Hepatocyte (in vitro differentiated cells): ENCODE measurements at regions not wholly inside any gene's neighbourhood (a gene's known extent, or its start where the extent isn't known, plus 50 kb on each side); places are given as distances from the start of the nearest gene placed in this dataset.

Source experiments
- DNase-seq: peaks from one replicate; pipeline ENCODE4 v3.0.0-alpha.2; 2016; ENCODE audit warnings: low spot score
- H2AFZ ChIP-seq: fragments of 200-600 bp; sonication (generic); 2 replicates; pipeline ENCODE4 v1.6.0; 2016; ENCODE audit warnings: antibody characterized with exemption, mild to moderate bottlenecking
- H3K27ac ChIP-seq: fragments of 200-600 bp; sonication (generic); 2 replicates; pipeline ENCODE4 v1.5.1; 2016; ENCODE audit warnings: mild to moderate bottlenecking
- H3K27me3 ChIP-seq: fragments of 200-600 bp; sonication (generic); 2 replicates; pipeline ENCODE4 v1.6.1; 2016
- H3K36me3 ChIP-seq: fragments of 200-600 bp; sonication (generic); replicated peaks from 2 replicates; pipeline ENCODE4 v1.5.1; 2016; ENCODE audit warnings: low read depth; ENCODE audit not compliant: insufficient read depth
- H3K4me1 ChIP-seq: fragments of 200-600 bp; sonication (generic); 2 replicates; pipeline ENCODE4 v1.5.1; 2016; ENCODE audit warnings: mild to moderate bottlenecking, moderate library complexity; ENCODE audit not compliant: insufficient read depth
- H3K4me2 ChIP-seq: fragments of 200-600 bp; sonication (generic); 2 replicates; pipeline ENCODE4 v1.6.0; 2016
- H3K4me3 ChIP-seq: fragments of 200-600 bp; sonication (generic); 2 replicates; pipeline ENCODE4 v1.5.1; 2016; ENCODE audit warnings: mild to moderate bottlenecking
- H3K79me2 ChIP-seq: fragments of 200-600 bp; sonication (generic); 2 replicates; pipeline ENCODE4 v1.6.0; 2017; ENCODE audit warnings: mild to moderate bottlenecking
- H3K9me2 ChIP-seq: fragments of 200-600 bp; sonication (generic); replicated peaks from 2 replicates; pipeline ENCODE4 v1.6.0; 2017; ENCODE audit warnings: mild to moderate bottlenecking; ENCODE audit not compliant: insufficient read depth
- H3K9me3 ChIP-seq: fragments of 200-600 bp; sonication (generic); 2 replicates; pipeline ENCODE4 v1.5.1; 2016; ENCODE audit warnings: low read depth, mild to moderate bottlenecking
- H4K20me1 ChIP-seq: fragments of 200-600 bp; sonication (generic); 2 replicates; pipeline ENCODE4 v1.6.0; 2016; ENCODE audit warnings: mild to moderate bottlenecking; ENCODE audit not compliant: insufficient read depth, poor library complexity, severe bottlenecking
- CTCF ChIP-seq: fragments of 200-600 bp; sonication (generic); IDR thresholded peaks from 2 replicates; pipeline ENCODE4 v1.5.1; 2016; ENCODE audit warnings: antibody characterized with exemption, mild to moderate bottlenecking; ENCODE audit not compliant: poor library complexity
- EZH2 ChIP-seq: fragments of 200-600 bp; sonication (generic); IDR thresholded peaks from 2 replicates; pipeline ENCODE4 v1.6.1; 2016; ENCODE audit warnings: antibody characterized with exemption, mild to moderate bottlenecking, borderline replicate concordance
- EZH2phosphoT487 ChIP-seq: fragments of 200-600 bp; sonication (generic); IDR thresholded peaks from one replicate; pipeline ENCODE4 v1.6.1; 2018; ENCODE audit warnings: antibody characterized with exemption, mild to moderate bottlenecking, low read depth, moderate library complexity; ENCODE audit not compliant: unreplicated experiment, severe bottlenecking
- WGBS: methylation state at CpG from one replicate; pipeline ENCODE4 v1.1.6; 2016; ENCODE audit warnings: low lambda C conversion rate; ENCODE audit errors: missing lambda C conversion rate; 5-methylcytosine and 5-hydroxymethylcytosine counted together

- Histone ChIP-seq H3K36me3 (no peaks in the 10 kb centered on the region), H3K27me3 (no peaks in the 10 kb centered on the region), H3K9me2 (no peaks in the 10 kb centered on the region), H3K79me2 (no peaks in the 10 kb centered on the region), H3K4me2 (no peak overlapping the region), H3K9me3 (no peaks in the 10 kb centered on the region), H2AFZ (no peak overlapping the region), H3K4me1 (peaks cover 17% of the 10 kb centered on the region), H3K4me3 (no peak overlapping the region), H3K27ac (no peak overlapping the region), H4K20me1 (no peaks in the 10 kb centered on the region)
- no peak for TF ChIP-seq EZH2phosphoT487
- no peak for TF ChIP-seq EZH2
- TF ChIP-seq CTCF, result no peak
- 92% methylated on average over 1 of the region's 1 CpG for WGBS
- DNase-seq, result no peak
Measured at GRCh38 chr1:108056436-108056990, 91.5 kb upstream of the VAV3 start.

DNA sequence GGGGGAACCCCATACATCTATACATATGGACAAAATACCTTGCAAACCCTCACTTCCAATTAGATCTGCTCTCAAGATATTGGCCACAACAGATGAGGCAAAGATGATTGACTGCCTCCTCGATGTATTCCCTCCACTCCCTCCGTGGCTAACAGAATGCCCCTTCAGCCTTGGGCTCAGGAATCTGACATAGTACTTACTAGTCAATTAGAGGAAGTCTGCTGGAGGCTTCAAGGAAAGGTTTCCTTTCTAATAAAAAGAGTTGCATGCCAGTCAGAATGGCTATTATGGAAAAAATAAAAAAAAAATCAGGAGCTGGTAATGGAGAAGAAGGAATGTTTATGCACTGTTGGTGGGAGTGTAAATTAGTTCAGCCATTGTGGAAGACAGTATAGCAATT lies 90.4 kb upstream of the VAV3 start:
- DNase-seq, result no peak
- Histone ChIP-seq H3K27ac (no peak overlapping the region), H3K9me2 (no peaks in the 10 kb centered on the region), H3K4me3 (no peak overlapping the region), H3K27me3 (no peaks in the 10 kb centered on the region), H4K20me1 (no peaks in the 10 kb centered on the region), H3K79me2 (no peaks in the 10 kb centered on the region), H2AFZ (no peak overlapping the region), H3K9me3 (no peaks in the 10 kb centered on the region), H3K4me1 (peaks cover 24% of the 10 kb centered on the region), H3K36me3 (no peaks in the 10 kb centered on the region), H3K4me2 (no peak overlapping the region)
- TF ChIP-seq EZH2 (no peak), CTCF (no peak), EZH2phosphoT487 (no peak)
- WGBS, result 75% methylated on average over 2 of the region's 2 CpGs

GRCh38 chr1:108054396-108054795 lies 89.4 kb upstream of the VAV3 start:
- DNase-seq, result no peak

More at GRCh38 chr1:108054396-108054795, 89.4 kb upstream of the VAV3 start:
- H3K4me2 ChIP-seq, result no peak overlapping the region
- no peaks in the 10 kb centered on the region for H3K79me2 ChIP-seq
- no peak overlapping the region for H2AFZ ChIP-seq
- no peaks in the 10 kb centered on the region for H4K20me1 ChIP-seq
- H3K27me3 ChIP-seq, result no peaks in the 10 kb centered on the region
- no peak overlapping the region for H3K4me3 ChIP-seq
- H3K4me1 ChIP-seq, result peaks cover 24% of the 10 kb centered on the region
- TF ChIP-seq EZH2phosphoT487 (no peak), EZH2 (no peak), CTCF (no peak)
- no peak overlapping the region for H3K27ac ChIP-seq
- no peaks in the 10 kb centered on the region for H3K9me3 ChIP-seq
- 94% methylated on average over 2 of the region's 2 CpGs for WGBS
- H3K9me2 ChIP-seq, result no peaks in the 10 kb centered on the region
- H3K36me3 ChIP-seq, result no peaks in the 10 kb centered on the region
